Subcutaneous abdominal adipose tissue (tissue), 5 donors: ENCODE measurements at regions not wholly inside any gene's neighbourhood (a gene's known extent, or its start where the extent isn't known, plus 50 kb on each side); places are given as distances from the start of the nearest gene placed in this dataset.

Experiments used
- H3K27ac ChIP-seq: one replicate; pipeline ENCODE4 v1.7.0; 2013; ENCODE audit warnings: low read depth, mild to moderate bottlenecking, inconsistent platforms, low read length, moderate library complexity
- H3K27me3 ChIP-seq, 5 donors: one replicate each; pipeline ENCODE4 v1.7.0; 2013; ENCODE audit warnings: low read length in 5 of 5, inconsistent platforms in 1 of 5; ENCODE audit not compliant: control insufficient read depth in 5 of 5, insufficient read depth in 4 of 5
- H3K36me3 ChIP-seq, 5 donors: one replicate each; pipeline ENCODE4 v1.7.0; 2013; ENCODE audit warnings: low read length in 5 of 5; ENCODE audit not compliant: control insufficient read depth in 5 of 5, insufficient read depth in 5 of 5
- H3K4me1 ChIP-seq, 5 donors: one replicate each; pipeline ENCODE4 v1.7.0; 2013; ENCODE audit warnings: low read length in 5 of 5, mild to moderate bottlenecking in 3 of 5, moderate library complexity in 1 of 5; ENCODE audit not compliant: control insufficient read depth in 5 of 5, insufficient read depth in 5 of 5
- H3K4me3 ChIP-seq, 5 donors: one replicate each; pipeline ENCODE4 v1.7.0; 2013; ENCODE audit warnings: low read length in 5 of 5, low read depth in 1 of 5
- H3K9ac ChIP-seq, 5 donors: one replicate each; pipeline ENCODE4 v1.7.0; 2013; ENCODE audit warnings: low read length in 5 of 5, mild to moderate bottlenecking in 4 of 5, moderate library complexity in 3 of 5
- H3K9me3 ChIP-seq, 5 donors: one replicate each; pipeline ENCODE4 v1.7.0; 2013; ENCODE audit warnings: low read length in 5 of 5; ENCODE audit not compliant: control insufficient read depth in 5 of 5
- donor health status: healthy.
- donor health status: healthy.
- donor health status: healthy.
- donor health status: healthy.
- donor health status: healthy.

DNA sequence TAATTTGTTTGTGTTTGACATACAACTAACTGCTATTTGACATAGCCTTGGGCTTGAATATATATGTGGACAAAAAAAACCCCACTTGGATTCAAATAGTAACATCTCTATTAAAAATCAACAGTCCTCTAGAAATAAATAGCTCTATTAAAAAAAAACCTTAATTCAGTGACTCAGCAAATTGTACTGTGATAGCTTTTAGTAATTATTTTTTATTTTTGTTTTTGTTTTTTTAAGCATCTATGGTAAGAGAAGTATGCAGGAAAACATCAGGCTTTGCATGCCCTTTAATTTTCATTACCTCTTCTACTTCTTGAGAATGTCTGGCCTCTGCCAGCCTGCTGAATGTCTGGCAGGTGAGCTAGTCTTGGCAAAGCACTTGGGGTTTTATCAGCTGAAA lies 300.7 kb downstream of the NPR3 start:
- Histone ChIP-seq H3K9me3 (peaks cover 4 to 17% (median 12%) of the 10 kb centered on the region in 5 donors), H3K4me1 (no peaks in the 10 kb centered on the region), H3K4me3 (no peak overlapping the region), H3K9ac (no peak overlapping the region), H3K27ac (no peak overlapping the region), H3K27me3 (no peaks in the 10 kb centered on the region), H3K36me3 (no peaks in the 10 kb centered on the region)

- Histone ChIP-seq H3K27ac (no peak overlapping the region), H3K4me1 (no peaks in the 10 kb centered on the region), H3K4me3 (no peak overlapping the region), H3K9ac (no peak overlapping the region), H3K36me3 (no peaks in the 10 kb centered on the region), H3K27me3 (no peaks in the 10 kb centered on the region), H3K9me3 (no peaks in the 10 kb centered on the region)
Measured at GRCh38 chr5:33023649-33024048, 312.5 kb downstream of the NPR3 start.

- Histone ChIP-seq H3K9ac (no peak overlapping the region), H3K4me3 (no peak overlapping the region), H3K27ac (peak overlapping the region; percentile 3), H3K4me1 (peaks cover 0 to 12% (median 5%) of the 10 kb centered on the region in 5 donors), H3K9me3 (no peaks in the 10 kb centered on the region), H3K36me3 (no peaks in the 10 kb centered on the region), H3K27me3 (no peaks in the 10 kb centered on the region)
Measured at GRCh38 chr5:33032271-33033070, 321.4 kb downstream of the NPR3 start.

DNA sequence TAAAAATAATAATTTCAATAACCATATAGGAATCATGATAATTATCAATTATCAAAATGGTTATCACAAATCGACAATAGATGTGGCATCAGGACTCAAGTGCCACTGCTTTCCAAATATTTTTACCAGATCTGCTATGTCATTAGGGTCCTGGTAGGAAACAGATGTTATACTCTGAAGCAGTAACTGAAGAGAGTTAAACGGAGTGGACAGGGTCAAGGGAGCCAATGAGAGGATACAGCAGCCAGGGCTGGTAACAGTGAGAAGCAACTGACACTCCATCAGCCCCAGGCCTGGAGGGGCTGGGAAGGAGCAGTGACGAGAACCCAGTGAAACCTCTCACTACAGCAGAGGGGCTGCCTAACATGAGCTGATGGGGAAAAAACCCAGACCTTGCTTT lies 322.4 kb downstream of the NPR3 start:
- no peaks in the 10 kb centered on the region for H3K9me3 ChIP-seq
- no peaks in the 10 kb centered on the region for H3K27me3 ChIP-seq
- H3K4me1 ChIP-seq: peaks cover 0 to 12% (median 5%) of the 10 kb centered on the region in 5 donors
- no peak overlapping the region for H3K9ac ChIP-seq
- no peaks in the 10 kb centered on the region for H3K36me3 ChIP-seq
- H3K27ac ChIP-seq: no peak overlapping the region
- H3K4me3 ChIP-seq: no peak overlapping the region

DNA sequence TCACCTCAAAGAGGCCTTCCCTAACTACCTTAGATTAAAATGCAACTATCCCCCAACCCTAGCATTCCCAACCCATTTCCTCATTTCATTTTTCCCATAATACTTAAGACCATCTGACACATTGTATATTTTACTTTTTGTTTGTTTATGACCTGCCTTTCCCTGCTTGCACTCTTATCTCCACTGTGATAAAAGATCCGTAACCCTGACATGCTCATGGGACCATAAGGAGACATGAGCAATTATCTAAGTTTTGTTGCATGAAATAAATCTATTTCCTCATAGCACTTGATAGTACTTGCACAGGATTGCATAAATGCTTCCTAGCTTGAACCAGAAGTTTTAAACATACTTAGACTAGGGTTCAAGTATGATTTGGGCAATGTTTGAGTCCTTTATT lies 323.7 kb downstream of the NPR3 start:
- H3K4me3 ChIP-seq: no peak overlapping the region
- peaks cover 0 to 12% (median 5%) of the 10 kb centered on the region in 5 donors for H3K4me1 ChIP-seq
- no peaks in the 10 kb centered on the region for H3K9me3 ChIP-seq
- H3K27me3 ChIP-seq: no peaks in the 10 kb centered on the region
- H3K9ac ChIP-seq: no peak overlapping the region
- no peak overlapping the region for H3K27ac ChIP-seq
- no peaks in the 10 kb centered on the region for H3K36me3 ChIP-seq

DNA sequence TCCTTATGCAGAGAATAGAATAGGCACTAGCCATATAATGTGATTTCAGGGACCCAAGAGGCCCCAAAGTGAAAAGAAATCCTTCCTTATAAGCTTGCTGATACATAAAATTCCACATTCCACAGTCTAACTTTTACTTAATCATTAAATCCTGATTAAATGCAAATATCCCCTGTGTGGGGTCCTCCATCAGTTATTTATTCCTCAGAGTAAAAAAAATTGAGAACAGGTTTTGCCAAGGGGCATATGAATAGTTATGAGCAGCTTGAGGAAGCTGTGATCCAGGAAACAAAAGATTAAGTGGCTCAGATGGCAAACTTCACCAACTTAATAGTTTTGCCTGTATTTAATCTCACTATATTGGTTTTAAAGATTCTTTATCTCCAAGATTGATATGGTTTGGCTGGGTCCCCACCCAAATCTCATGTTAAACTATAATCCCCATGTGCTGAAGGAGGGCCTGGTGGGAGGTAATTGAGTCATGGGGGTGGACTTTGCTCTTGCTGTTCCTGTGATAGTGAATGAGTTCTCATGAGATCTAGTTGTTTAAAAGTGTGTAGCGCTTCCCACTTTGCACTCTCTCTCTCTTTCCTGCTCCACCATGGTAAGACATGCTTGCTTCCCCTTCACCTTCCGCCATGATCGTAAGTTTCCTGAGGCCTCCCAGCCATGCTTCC lies 324.9 kb downstream of the NPR3 start:
- Histone ChIP-seq H3K27ac (no peak overlapping the region), H3K4me3 (no peak overlapping the region), H3K4me1 (peaks cover 0 to 12% (median 5%) of the 10 kb centered on the region in 5 donors), H3K36me3 (no peaks in the 10 kb centered on the region), H3K9ac (no peak overlapping the region), H3K9me3 (peaks cover 2 to 10% (median 9%) of the 10 kb centered on the region in 5 donors), H3K27me3 (no peaks in the 10 kb centered on the region)

DNA sequence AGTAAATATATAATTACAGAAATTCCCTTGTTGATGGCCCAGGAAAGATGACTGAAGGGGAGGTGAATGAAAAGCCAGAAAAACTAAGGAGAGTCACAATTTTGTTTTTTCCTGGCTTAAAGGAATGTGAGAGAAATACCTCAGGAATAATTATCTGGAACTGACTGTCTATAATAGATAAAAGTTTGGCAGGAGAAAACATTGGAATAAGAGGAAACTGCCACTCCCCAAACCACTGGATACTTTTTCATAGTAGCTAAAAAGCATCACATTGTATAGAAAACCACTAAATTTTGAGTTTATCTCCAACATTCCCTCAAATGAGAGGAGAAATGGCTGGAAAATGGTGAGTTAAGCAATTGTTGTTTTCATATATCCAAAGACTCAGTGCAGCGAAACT lies 326.0 kb downstream of the NPR3 start:
- no peak overlapping the region for H3K27ac ChIP-seq
- no peak overlapping the region for H3K9ac ChIP-seq
- peaks cover 0 to 8% (median 5%) of the 10 kb centered on the region in 5 donors for H3K4me1 ChIP-seq
- H3K9me3 ChIP-seq: peaks cover 2 to 18% (median 15%) of the 10 kb centered on the region in 5 donors
- H3K36me3 ChIP-seq: no peaks in the 10 kb centered on the region
- no peak overlapping the region for H3K4me3 ChIP-seq
- no peaks in the 10 kb centered on the region for H3K27me3 ChIP-seq

- no peak overlapping the region for H3K27ac ChIP-seq
- H3K9ac ChIP-seq: no peak overlapping the region
- H3K4me1 ChIP-seq: no peaks in the 10 kb centered on the region
- H3K4me3 ChIP-seq: no peak overlapping the region
- H3K36me3 ChIP-seq: no peaks in the 10 kb centered on the region
- H3K27me3 ChIP-seq: no peaks in the 10 kb centered on the region
- H3K9me3 ChIP-seq: peaks cover 2 to 18% (median 15%) of the 10 kb centered on the region in 5 donors
Measured at GRCh38 chr5:33041586-33041985, 330.5 kb downstream of the NPR3 start.

GRCh38 chr5:33043343-33043997 lies 332.3 kb downstream of the NPR3 start:
- H3K36me3 ChIP-seq: no peaks in the 10 kb centered on the region
- H3K27ac ChIP-seq: no peak overlapping the region
- H3K9me3 ChIP-seq: peaks cover 2 to 18% (median 15%) of the 10 kb centered on the region in 5 donors
- no peaks in the 10 kb centered on the region for H3K4me1 ChIP-seq
- H3K4me3 ChIP-seq: no peak overlapping the region
- no peak overlapping the region for H3K9ac ChIP-seq
- no peaks in the 10 kb centered on the region for H3K27me3 ChIP-seq

DNA sequence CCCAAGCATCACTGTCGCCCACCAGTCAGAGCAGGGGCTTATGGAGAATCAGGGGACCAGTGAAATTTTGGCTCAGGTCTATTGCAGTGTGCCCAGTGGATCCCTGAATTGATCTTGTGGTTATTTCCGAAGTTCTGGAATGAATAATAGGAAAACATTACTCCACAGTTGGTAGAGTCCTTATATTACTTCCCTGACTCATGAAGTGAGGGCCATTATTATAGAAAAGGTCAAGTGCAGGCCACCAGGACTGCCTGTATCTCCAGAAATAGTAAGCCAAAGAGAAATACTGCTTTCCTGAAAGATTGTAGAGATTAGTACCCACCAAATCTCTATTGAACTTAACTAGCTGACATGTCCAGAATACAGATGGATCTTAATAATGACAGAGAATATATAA lies 335.0 kb downstream of the NPR3 start:
- peaks cover 0 to 8% (median 4%) of the 10 kb centered on the region in 5 donors for H3K9me3 ChIP-seq
- H3K4me3 ChIP-seq: no peak overlapping the region
- H3K27ac ChIP-seq: no peak overlapping the region
- no peaks in the 10 kb centered on the region for H3K36me3 ChIP-seq
- no peak overlapping the region for H3K9ac ChIP-seq
- H3K27me3 ChIP-seq: no peaks in the 10 kb centered on the region
- no peaks in the 10 kb centered on the region for H3K4me1 ChIP-seq
